ENCODE measurements at regions not wholly inside any gene's neighbourhood (a gene's known extent, or its start where the extent isn't known, plus 50 kb on each side); places are given as distances from the start of the nearest gene placed in this dataset.

DNA sequence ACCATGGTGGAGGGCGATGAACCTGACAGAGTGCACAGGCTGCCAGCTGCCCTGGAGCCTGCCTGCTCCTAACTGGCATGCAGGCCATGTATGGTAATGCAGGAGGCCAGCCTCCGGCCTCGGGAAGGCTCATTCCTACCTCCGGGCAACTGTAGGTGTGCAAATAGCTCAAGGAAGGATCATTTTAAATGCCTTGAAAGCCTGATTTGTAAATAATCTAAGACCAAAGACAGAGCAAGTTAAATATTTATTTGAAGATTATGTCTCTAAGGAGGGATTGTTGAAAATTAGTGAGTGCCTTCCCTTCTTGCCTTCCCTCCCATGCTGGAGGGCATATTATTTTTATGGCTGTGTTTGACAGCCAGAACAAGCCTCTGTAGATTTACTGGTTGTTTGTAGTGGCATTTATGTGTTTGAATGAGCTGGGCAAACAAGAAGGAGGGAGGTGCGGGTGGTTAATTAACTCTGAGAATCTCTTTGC, 285.7 kb upstream of the TUT7 start:
- TF ChIP-seq, protein P1, sequence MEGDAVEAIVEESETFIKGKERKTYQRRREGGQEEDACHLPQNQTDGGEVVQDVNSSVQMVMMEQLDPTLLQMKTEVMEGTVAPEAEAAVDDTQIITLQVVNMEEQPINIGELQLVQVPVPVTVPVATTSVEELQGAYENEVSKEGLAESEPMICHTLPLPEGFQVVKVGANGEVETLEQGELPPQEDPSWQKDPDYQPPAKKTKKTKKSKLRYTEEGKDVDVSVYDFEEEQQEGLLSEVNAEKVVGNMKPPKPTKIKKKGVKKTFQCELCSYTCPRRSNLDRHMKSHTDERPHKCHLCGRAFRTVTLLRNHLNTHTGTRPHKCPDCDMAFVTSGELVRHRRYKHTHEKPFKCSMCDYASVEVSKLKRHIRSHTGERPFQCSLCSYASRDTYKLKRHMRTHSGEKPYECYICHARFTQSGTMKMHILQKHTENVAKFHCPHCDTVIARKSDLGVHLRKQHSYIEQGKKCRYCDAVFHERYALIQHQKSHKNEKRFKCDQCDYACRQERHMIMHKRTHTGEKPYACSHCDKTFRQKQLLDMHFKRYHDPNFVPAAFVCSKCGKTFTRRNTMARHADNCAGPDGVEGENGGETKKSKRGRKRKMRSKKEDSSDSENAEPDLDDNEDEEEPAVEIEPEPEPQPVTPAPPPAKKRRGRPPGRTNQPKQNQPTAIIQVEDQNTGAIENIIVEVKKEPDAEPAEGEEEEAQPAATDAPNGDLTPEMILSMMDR (IDR thresholded peaks at IDR 0.05): no peak
- TF ChIP-seq RFX5 (IDR thresholded peaks at IDR 0.05; ENCODE audit: low read length): no peak
- TF ChIP-seq, protein P2, sequence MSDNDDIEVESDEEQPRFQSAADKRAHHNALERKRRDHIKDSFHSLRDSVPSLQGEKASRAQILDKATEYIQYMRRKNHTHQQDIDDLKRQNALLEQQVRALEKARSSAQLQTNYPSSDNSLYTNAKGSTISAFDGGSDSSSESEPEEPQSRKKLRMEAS (IDR thresholded peaks at IDR 0.05; ENCODE audit: low read depth): no peak
- TF ChIP-seq TCF12 (IDR thresholded peaks at IDR 0.05): no peak
- TF ChIP-seq FOSL2 (IDR thresholded peaks at IDR 0.05; ENCODE audit: borderline replicate concordance, low read depth): no peak

Data from SK-N-SH (cell line).